SK-N-SH treated with all-trans-retinoic acid at 6 μM for 48 hours (cell line): ENCODE measurements at regions not wholly inside any gene's neighbourhood (a gene's known extent, or its start where the extent isn't known, plus 50 kb on each side); places are given as distances from the start of the nearest gene placed in this dataset.

Experiments used
- ATAC-seq: fragments of 200-7000 bp; cut with Tn5 transposase; 3 replicates; pipeline ENCODE4 v1.9.1; 2020; ENCODE audit warnings: mild to moderate bottlenecking, moderate library complexity
- ARNTL ChIP-seq: fragments of 450-650 bp; formaldehyde crosslinking; IDR thresholded peaks from 2 replicates; pipeline ENCODE4 v1.5.0; 2020; ENCODE audit warnings: low read depth, mild to moderate bottlenecking, moderate library complexity, borderline replicate concordance
- CSDC2 ChIP-seq: fragments of 250-450 bp; sonication (Bioruptor Pico); IDR thresholded peaks from 2 replicates; pipeline ENCODE4 v1.5.0; 2020; ENCODE audit warnings: mild to moderate bottlenecking, moderate library complexity
- ESRRG ChIP-seq: fragments of 250-450 bp; sonication (Bioruptor Pico); IDR thresholded peaks from 2 replicates; pipeline ENCODE4 v1.6.1; 2021; ENCODE audit warnings: mild to moderate bottlenecking
- GLIS3 ChIP-seq: fragments of 250-450 bp; sonication (Bioruptor Pico); IDR thresholded peaks from 2 replicates; pipeline ENCODE4 v1.5.0; 2020; ENCODE audit warnings: mild to moderate bottlenecking, moderate library complexity
- ISL1 ChIP-seq: fragments of 250-450 bp; sonication (Bioruptor Pico); IDR thresholded peaks from 2 replicates; pipeline ENCODE4 v2.1.2; 2022; ENCODE audit warnings: mild to moderate bottlenecking, moderate library complexity
- OSR1 ChIP-seq: fragments of 250-450 bp; sonication (Bioruptor Pico); IDR thresholded peaks from 2 replicates; pipeline ENCODE4 v1.8.0; 2022; ENCODE audit warnings: moderate library complexity, mild to moderate bottlenecking, inconsistent platforms
- PPARA ChIP-seq: fragments of 250-450 bp; sonication (Bioruptor Pico); IDR thresholded peaks from 2 replicates; pipeline ENCODE4 v1.5.0; 2020; ENCODE audit warnings: mild to moderate bottlenecking, borderline replicate concordance
- RARB ChIP-seq: fragments of 250-450 bp; sonication (Bioruptor Pico); IDR thresholded peaks from 2 replicates; pipeline ENCODE4 v1.8.0; 2021; ENCODE audit warnings: mild to moderate bottlenecking, moderate library complexity
- SNAI2 ChIP-seq: fragments of 250-450 bp; sonication (Bioruptor Pico); IDR thresholded peaks from 2 replicates; pipeline ENCODE4 v1.5.0; 2020; ENCODE audit warnings: mild to moderate bottlenecking, moderate library complexity
- TCF4 ChIP-seq: fragments of 250-450 bp; sonication (Bioruptor Pico); IDR thresholded peaks from 2 replicates; pipeline ENCODE4 v1.8.0; 2021; ENCODE audit warnings: mild to moderate bottlenecking, moderate library complexity, borderline replicate concordance
- TOX ChIP-seq: fragments of 250-450 bp; sonication (Bioruptor Pico); IDR thresholded peaks from 2 replicates; pipeline ENCODE4 v1.8.0; 2021; ENCODE audit warnings: mild to moderate bottlenecking, moderate library complexity, borderline replicate concordance
- ZC3H10 ChIP-seq: fragments of 250-450 bp; sonication (Bioruptor Pico); IDR thresholded peaks from 2 replicates; pipeline ENCODE4 v1.5.1; 2021; ENCODE audit warnings: mild to moderate bottlenecking, moderate library complexity
- ZFP3 ChIP-seq: fragments of 250-450 bp; sonication (Bioruptor Pico); IDR thresholded peaks from 2 replicates; pipeline ENCODE4 v1.5.0; 2020; ENCODE audit warnings: mild to moderate bottlenecking, moderate library complexity
- ZFP30 ChIP-seq: fragments of 450-650 bp; formaldehyde crosslinking; IDR thresholded peaks from 2 replicates; pipeline ENCODE4 v1.5.0; 2022; ENCODE audit warnings: mild to moderate bottlenecking, moderate library complexity
- ZNF565 ChIP-seq: fragments of 450-650 bp; formaldehyde crosslinking; conservative IDR thresholded peaks from 2 replicates; pipeline ENCODE4 v1.5.0; 2020; ENCODE audit warnings: low read depth, mild to moderate bottlenecking, moderate library complexity
- ZNF70 ChIP-seq: fragments of 450-650 bp; formaldehyde crosslinking; IDR thresholded peaks from 2 replicates; pipeline ENCODE4 v1.5.0; 2020; ENCODE audit warnings: mild to moderate bottlenecking, moderate library complexity
- ZNF8 ChIP-seq: fragments of 450-650 bp; formaldehyde crosslinking; IDR thresholded peaks from 2 replicates; pipeline ENCODE4 v1.5.0; 2020; ENCODE audit warnings: mild to moderate bottlenecking, moderate library complexity
- TF ChIP-seq, protein P1 (sequence below): fragments of 250-450 bp; sonication (Bioruptor Pico); IDR thresholded peaks from 2 replicates; pipeline ENCODE4 v1.8.0; 2020; ENCODE audit warnings: mild to moderate bottlenecking, moderate library complexity, borderline replicate concordance
- TF ChIP-seq, protein P2 (sequence below): fragments of 250-450 bp; sonication (Bioruptor Pico); IDR thresholded peaks from 2 replicates; pipeline ENCODE4 v1.5.1; 2021; ENCODE audit warnings: mild to moderate bottlenecking, moderate library complexity
- TF ChIP-seq, protein P3 (sequence below): fragments of 250-450 bp; sonication (Bioruptor Pico); IDR thresholded peaks from 2 replicates; pipeline ENCODE4 v1.5.1; 2020; ENCODE audit warnings: low read depth, mild to moderate bottlenecking, moderate library complexity
- TF ChIP-seq, protein P4 (sequence below): fragments of 250-450 bp; sonication (Bioruptor Pico); IDR thresholded peaks from 2 replicates; pipeline ENCODE4 v1.5.0; 2020; ENCODE audit warnings: mild to moderate bottlenecking, moderate library complexity
- TF ChIP-seq, protein P5 (sequence below): fragments of 250-450 bp; sonication (Bioruptor Pico); IDR thresholded peaks from 2 replicates; pipeline ENCODE4 v1.8.0; 2021; ENCODE audit warnings: low read depth, mild to moderate bottlenecking, moderate library complexity, borderline replicate concordance

DNA sequence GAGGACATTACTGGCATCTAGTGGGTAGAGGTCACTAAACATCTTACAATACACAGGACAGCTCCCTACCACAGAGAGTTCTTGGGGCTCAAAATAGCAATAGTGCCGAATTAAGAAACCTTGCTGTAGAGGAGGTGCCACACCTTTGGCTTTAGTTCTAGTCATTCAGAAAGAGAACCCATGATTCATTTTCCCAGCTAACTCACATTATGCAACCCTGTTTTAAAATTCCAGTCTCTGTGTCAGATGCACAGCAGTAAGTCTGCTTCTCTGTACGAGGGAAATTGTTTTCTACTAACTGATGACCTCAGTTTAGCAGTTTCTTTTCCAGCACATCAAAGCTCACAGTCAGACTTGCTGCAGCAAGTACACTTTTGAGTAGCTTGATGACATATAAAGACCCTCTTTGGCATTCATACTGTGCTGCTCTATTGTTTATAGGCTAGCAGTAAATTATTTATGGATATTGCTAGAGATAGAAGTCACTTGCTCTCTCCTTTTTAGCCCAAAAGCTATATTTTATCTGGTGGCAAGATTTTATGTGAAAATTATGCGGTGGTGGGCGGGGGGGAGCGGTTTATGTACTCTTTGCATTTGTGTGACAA lies 487.8 kb upstream of the MAGEB18 start (continued):
- TF ChIP-seq, protein P1, sequence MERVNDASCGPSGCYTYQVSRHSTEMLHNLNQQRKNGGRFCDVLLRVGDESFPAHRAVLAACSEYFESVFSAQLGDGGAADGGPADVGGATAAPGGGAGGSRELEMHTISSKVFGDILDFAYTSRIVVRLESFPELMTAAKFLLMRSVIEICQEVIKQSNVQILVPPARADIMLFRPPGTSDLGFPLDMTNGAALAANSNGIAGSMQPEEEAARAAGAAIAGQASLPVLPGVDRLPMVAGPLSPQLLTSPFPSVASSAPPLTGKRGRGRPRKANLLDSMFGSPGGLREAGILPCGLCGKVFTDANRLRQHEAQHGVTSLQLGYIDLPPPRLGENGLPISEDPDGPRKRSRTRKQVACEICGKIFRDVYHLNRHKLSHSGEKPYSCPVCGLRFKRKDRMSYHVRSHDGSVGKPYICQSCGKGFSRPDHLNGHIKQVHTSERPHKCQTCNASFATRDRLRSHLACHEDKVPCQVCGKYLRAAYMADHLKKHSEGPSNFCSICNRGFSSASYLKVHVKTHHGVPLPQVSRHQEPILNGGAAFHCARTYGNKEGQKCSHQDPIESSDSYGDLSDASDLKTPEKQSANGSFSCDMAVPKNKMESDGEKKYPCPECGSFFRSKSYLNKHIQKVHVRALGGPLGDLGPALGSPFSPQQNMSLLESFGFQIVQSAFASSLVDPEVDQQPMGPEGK (CRISPR knock-in tag) = no peak
- no peak for TF ChIP-seq ZFP30 (CRISPR knock-in tag)

DNA sequence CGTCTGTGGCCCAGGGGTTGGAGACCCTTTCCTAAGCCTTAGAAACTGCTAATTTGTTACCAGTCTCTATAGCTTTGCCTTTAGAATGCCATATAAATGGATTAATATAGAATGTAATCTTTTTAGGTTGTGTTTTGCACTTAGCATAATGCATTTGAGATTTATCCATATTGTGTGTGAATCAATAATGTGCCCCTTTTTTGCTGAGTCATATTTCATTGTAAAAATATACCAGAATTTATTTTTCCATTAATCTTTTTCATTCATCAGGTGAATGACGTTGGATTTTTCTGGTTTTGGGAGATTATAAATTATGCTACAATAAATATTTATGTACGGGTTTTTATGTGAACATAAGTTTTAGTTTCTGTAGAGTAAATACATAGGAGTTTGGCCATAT lies 478.8 kb upstream of the MAGEB18 start:
- TF ChIP-seq RARB (no peak), ZNF565 (CRISPR knock-in tag) (no peak), ESRRG (CRISPR knock-in tag) (no peak), CSDC2 (no peak), ARNTL (no peak), TCF4 (CRISPR knock-in tag) (no peak), OSR1 (no peak), ZC3H10 (CRISPR knock-in tag) (no peak), SNAI2 (CRISPR knock-in tag) (no peak), GLIS3 (no peak), ZNF8 (CRISPR knock-in tag) (no peak), ISL1 (CRISPR knock-in tag) (no peak)
- TF ChIP-seq, protein P2, sequence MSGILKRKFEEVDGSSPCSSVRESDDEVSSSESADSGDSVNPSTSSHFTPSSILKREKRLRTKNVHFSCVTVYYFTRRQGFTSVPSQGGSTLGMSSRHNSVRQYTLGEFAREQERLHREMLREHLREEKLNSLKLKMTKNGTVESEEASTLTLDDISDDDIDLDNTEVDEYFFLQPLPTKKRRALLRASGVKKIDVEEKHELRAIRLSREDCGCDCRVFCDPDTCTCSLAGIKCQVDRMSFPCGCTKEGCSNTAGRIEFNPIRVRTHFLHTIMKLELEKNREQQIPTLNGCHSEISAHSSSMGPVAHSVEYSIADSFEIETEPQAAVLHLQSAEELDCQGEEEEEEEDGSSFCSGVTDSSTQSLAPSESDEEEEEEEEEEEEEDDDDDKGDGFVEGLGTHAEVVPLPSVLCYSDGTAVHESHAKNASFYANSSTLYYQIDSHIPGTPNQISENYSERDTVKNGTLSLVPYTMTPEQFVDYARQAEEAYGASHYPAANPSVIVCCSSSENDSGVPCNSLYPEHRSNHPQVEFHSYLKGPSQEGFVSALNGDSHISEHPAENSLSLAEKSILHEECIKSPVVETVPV (CRISPR knock-in tag) = no peak
- TF ChIP-seq, protein P3, sequence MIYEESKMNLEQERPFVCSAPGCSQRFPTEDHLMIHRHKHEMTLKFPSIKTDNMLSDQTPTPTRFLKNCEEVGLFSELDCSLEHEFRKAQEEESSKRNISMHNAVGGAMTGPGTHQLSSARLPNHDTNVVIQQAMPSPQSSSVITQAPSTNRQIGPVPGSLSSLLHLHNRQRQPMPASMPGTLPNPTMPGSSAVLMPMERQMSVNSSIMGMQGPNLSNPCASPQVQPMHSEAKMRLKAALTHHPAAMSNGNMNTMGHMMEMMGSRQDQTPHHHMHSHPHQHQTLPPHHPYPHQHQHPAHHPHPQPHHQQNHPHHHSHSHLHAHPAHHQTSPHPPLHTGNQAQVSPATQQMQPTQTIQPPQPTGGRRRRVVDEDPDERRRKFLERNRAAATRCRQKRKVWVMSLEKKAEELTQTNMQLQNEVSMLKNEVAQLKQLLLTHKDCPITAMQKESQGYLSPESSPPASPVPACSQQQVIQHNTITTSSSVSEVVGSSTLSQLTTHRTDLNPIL = no peak
- no peak for ATAC-seq

DNA sequence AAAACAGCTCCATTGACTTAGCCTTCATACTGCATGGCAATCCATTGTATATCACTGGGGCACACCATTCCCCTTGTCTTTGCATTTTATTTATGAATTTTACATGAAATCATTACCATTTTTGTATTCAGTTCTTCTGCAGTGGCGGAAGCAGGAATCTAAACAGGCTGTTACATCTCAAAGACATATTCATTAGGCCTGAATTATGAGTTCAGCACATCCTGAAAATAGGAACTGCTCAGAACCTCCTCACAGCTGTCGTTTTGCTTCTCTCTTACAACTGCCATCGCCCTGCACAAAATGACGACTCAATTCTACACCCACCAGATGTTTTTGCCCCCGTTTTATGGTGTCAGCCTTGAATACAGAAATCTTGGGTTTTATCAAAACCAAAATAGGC lies 474.4 kb upstream of the MAGEB18 start:
- TF ChIP-seq, protein P3 = no peak
- no peak for TF ChIP-seq TOX (CRISPR knock-in tag)
- no peak for TF ChIP-seq GLIS3
- TF ChIP-seq ZFP3 = no peak
- no peak for TF ChIP-seq PPARA (CRISPR knock-in tag)
- TF ChIP-seq, protein P4, sequence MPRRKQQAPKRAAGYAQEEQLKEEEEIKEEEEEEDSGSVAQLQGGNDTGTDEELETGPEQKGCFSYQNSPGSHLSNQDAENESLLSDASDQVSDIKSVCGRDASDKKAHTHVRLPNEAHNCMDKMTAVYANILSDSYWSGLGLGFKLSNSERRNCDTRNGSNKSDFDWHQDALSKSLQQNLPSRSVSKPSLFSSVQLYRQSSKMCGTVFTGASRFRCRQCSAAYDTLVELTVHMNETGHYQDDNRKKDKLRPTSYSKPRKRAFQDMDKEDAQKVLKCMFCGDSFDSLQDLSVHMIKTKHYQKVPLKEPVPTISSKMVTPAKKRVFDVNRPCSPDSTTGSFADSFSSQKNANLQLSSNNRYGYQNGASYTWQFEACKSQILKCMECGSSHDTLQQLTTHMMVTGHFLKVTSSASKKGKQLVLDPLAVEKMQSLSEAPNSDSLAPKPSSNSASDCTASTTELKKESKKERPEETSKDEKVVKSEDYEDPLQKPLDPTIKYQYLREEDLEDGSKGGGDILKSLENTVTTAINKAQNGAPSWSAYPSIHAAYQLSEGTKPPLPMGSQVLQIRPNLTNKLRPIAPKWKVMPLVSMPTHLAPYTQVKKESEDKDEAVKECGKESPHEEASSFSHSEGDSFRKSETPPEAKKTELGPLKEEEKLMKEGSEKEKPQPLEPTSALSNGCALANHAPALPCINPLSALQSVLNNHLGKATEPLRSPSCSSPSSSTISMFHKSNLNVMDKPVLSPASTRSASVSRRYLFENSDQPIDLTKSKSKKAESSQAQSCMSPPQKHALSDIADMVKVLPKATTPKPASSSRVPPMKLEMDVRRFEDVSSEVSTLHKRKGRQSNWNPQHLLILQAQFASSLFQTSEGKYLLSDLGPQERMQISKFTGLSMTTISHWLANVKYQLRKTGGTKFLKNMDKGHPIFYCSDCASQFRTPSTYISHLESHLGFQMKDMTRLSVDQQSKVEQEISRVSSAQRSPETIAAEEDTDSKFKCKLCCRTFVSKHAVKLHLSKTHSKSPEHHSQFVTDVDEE = no peak
- no peak for TF ChIP-seq RARB
- no peak for TF ChIP-seq ZNF565 (CRISPR knock-in tag)
- TF ChIP-seq ARNTL = no peak
- no peak for TF ChIP-seq ISL1 (CRISPR knock-in tag)
- no peak for TF ChIP-seq OSR1
- TF ChIP-seq, protein P1 (CRISPR knock-in tag) = no peak
- TF ChIP-seq, protein P5, sequence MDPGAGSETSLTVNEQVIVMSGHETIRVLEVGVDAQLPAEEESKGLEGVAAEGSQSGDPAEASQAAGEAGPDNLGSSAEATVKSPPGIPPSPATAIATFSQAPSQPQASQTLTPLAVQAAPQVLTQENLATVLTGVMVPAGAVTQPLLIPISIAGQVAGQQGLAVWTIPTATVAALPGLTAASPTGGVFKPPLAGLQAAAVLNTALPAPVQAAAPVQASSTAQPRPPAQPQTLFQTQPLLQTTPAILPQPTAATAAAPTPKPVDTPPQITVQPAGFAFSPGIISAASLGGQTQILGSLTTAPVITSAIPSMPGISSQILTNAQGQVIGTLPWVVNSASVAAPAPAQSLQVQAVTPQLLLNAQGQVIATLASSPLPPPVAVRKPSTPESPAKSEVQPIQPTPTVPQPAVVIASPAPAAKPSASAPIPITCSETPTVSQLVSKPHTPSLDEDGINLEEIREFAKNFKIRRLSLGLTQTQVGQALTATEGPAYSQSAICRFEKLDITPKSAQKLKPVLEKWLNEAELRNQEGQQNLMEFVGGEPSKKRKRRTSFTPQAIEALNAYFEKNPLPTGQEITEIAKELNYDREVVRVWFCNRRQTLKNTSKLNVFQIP = no peak
- TF ChIP-seq CSDC2 = no peak
- no peak for TF ChIP-seq ZNF8 (CRISPR knock-in tag)
- TF ChIP-seq ZNF70 = no peak
- no peak for TF ChIP-seq ZC3H10 (CRISPR knock-in tag)
- ATAC-seq = no peak
